ENCODE measurements at regions not wholly inside any gene's neighbourhood (a gene's known extent, or its start where the extent isn't known, plus 50 kb on each side); places are given as distances from the start of the nearest gene placed in this dataset.

- DNase-seq (ENCODE audit: low read depth), result no peak
Observed at GRCh38 chr11:122273476-122274191, 157.6 kb upstream of the BLID start.

GRCh38 chr11:122271745-122272144 lies 155.7 kb upstream of the BLID start:
- no peak for DNase-seq (ENCODE audit: low read depth)

- DNase-seq (ENCODE audit: low read depth), result no peak
Observed at GRCh38 chr11:122271137-122271536, 155.1 kb upstream of the BLID start.

GRCh38 chr11:122270535-122270934 lies 154.5 kb upstream of the BLID start:
- no peak for DNase-seq (ENCODE audit: low read depth)

- DNase-seq (ENCODE audit: low read depth), result no peak
Observed at GRCh38 chr11:122269824-122270223, 153.8 kb upstream of the BLID start.

GRCh38 chr11:122268601-122269130 lies 152.7 kb upstream of the BLID start:
- no peak for DNase-seq (ENCODE audit: low read depth)

GRCh38 chr11:122267602-122268001 lies 151.6 kb upstream of the BLID start:
- DNase-seq (ENCODE audit: low read depth), result no peak

GRCh38 chr11:122265981-122266380 lies 150.0 kb upstream of the BLID start:
- DNase-seq (ENCODE audit: low read depth), result no peak

GRCh38 chr11:122264121-122264520 lies 148.1 kb upstream of the BLID start:
- no peak for DNase-seq (ENCODE audit: low read depth)

GRCh38 chr11:122261546-122261945 lies 145.5 kb upstream of the BLID start:
- no peak for DNase-seq (ENCODE audit: low read depth)

- no peak for DNase-seq (ENCODE audit: low read depth)
Observed at GRCh38 chr11:122259195-122259821, 143.3 kb upstream of the BLID start.

GRCh38 chr11:122258446-122259194 lies 142.6 kb upstream of the BLID start:
- no peak for DNase-seq (ENCODE audit: low read depth)

GRCh38 chr11:122253589-122254231 lies 137.7 kb upstream of the BLID start:
- no peak for DNase-seq (ENCODE audit: low read depth)

GRCh38 chr11:122248939-122249338 lies 132.9 kb upstream of the BLID start:
- DNase-seq (ENCODE audit: low read depth), result no peak

- no peak for DNase-seq (ENCODE audit: low read depth)
Observed at GRCh38 chr11:122248131-122248530, 132.1 kb upstream of the BLID start.

- no peak for DNase-seq (ENCODE audit: low read depth)
Observed at GRCh38 chr11:122246874-122247273, 130.9 kb upstream of the BLID start.

GRCh38 chr11:122242731-122243130 lies 126.7 kb upstream of the BLID start:
- DNase-seq (ENCODE audit: low read depth), result no peak

GRCh38 chr11:122241566-122241965 lies 125.6 kb upstream of the BLID start:
- DNase-seq (ENCODE audit: low read depth), result no peak

GRCh38 chr11:122240638-122241037 lies 124.6 kb upstream of the BLID start:
- DNase-seq (ENCODE audit: low read depth), result no peak

- no peak for DNase-seq (ENCODE audit: low read depth)
Observed at GRCh38 chr11:122235615-122236014, 119.6 kb upstream of the BLID start.

GRCh38 chr11:122234780-122235179 lies 118.8 kb upstream of the BLID start:
- DNase-seq (ENCODE audit: low read depth), result no peak

GRCh38 chr11:122234257-122234656 lies 118.2 kb upstream of the BLID start:
- DNase-seq (ENCODE audit: low read depth), result no peak

All from T-helper 22 cell (primary cell).